Stimulated activated memory B cell treated with anti-CD40 and anti-IgM and Interleukin-4, amounts not matched to agents 10 μg/mL and 1 μg/mL and 100 μg/mL, for 72 hours (primary cell): ENCODE measurements at regions not wholly inside any gene's neighbourhood (a gene's known extent, or its start where the extent isn't known, plus 50 kb on each side); places are given as distances from the start of the nearest gene placed in this dataset.

Source experiments
- ATAC-seq: fragments of 150-1000 bp; cut with Tn5 transposase; 2 replicates; pipeline ENCODE4 v1.10.0; 2021
- H3K27ac Mint-ChIP-seq: one replicate; pipeline ENCODE4 v1.8.0; 2022; ENCODE audit warnings: mild to moderate bottlenecking, mixed read lengths
- H3K27me3 Mint-ChIP-seq: one replicate; pipeline ENCODE4 v1.8.0; 2022; ENCODE audit warnings: mixed read lengths
- H3K36me3 Mint-ChIP-seq: one replicate; pipeline ENCODE4 v1.8.0; 2022; ENCODE audit warnings: mixed read lengths
- H3K4me1 Mint-ChIP-seq: one replicate; pipeline ENCODE4 v1.8.0; 2022; ENCODE audit warnings: mixed read lengths
- H3K4me3 Mint-ChIP-seq: one replicate; pipeline ENCODE4 v1.8.0; 2022; ENCODE audit warnings: mild to moderate bottlenecking, moderate library complexity, mixed read lengths
- H3K9me3 Mint-ChIP-seq: one replicate; pipeline ENCODE4 v1.8.0; 2022; ENCODE audit warnings: mixed read lengths

- no peak overlapping the region for H3K27ac Mint-ChIP-seq
- ATAC-seq = no peak
- H3K4me1 Mint-ChIP-seq = no peaks in the 10 kb centered on the region
- H3K4me3 Mint-ChIP-seq = no peak overlapping the region
- peaks cover 7% of the 10 kb centered on the region for H3K9me3 Mint-ChIP-seq
- peaks cover 68% of the 10 kb centered on the region for H3K27me3 Mint-ChIP-seq
- H3K36me3 Mint-ChIP-seq = no peaks in the 10 kb centered on the region
These were observed 72.5 kb downstream of the ADRA2C start for GRCh38 chr4:3838437-3839380.

DNA sequence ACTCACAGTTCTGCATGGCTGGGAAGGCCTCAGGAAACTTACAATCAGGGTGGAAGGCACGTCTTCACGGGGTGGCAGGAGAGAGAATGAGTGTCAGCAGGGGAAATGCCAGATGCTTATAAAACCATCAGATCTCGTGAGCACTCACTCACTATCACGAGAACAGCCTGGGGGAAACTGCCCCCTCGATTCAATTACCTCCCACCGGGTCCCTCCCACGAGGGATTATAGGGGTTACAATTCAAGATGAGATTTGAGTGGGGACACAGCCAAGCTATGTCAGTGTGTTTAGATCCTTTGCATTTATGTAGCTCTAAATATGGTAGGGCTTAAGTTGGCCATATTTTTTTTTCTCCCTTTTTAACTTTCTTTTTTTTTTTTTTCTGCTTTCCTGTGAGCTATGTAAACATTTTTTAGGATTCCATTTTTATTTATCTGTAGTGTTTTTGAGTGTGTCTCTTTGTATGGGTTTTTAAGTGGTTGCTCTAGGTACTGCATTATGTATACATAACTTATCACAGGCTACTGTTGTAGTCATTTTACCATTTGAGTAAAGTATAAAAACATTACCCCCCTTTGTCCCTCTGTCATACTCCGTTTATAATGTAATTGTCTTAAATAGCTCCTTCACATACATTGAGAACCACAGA lies 79.0 kb downstream of the ADRA2C start:
- Mint-ChIP-seq H3K27ac (no peak overlapping the region), H3K27me3 (peaks cover 15% of the 10 kb centered on the region), H3K36me3 (no peaks in the 10 kb centered on the region), H3K9me3 (peaks cover 5% of the 10 kb centered on the region), H3K4me1 (no peaks in the 10 kb centered on the region), H3K4me3 (no peak overlapping the region)
- no peak for ATAC-seq

GRCh38 chr4:3845744-3846429 lies 79.7 kb downstream of the ADRA2C start:
- no peak overlapping the region for H3K27ac Mint-ChIP-seq
- no peaks in the 10 kb centered on the region for H3K36me3 Mint-ChIP-seq
- H3K9me3 Mint-ChIP-seq = peaks cover 10% of the 10 kb centered on the region
- no peaks in the 10 kb centered on the region for H3K4me1 Mint-ChIP-seq
- H3K4me3 Mint-ChIP-seq = no peak overlapping the region
- H3K27me3 Mint-ChIP-seq = peaks cover 20% of the 10 kb centered on the region
- ATAC-seq = no peak

DNA sequence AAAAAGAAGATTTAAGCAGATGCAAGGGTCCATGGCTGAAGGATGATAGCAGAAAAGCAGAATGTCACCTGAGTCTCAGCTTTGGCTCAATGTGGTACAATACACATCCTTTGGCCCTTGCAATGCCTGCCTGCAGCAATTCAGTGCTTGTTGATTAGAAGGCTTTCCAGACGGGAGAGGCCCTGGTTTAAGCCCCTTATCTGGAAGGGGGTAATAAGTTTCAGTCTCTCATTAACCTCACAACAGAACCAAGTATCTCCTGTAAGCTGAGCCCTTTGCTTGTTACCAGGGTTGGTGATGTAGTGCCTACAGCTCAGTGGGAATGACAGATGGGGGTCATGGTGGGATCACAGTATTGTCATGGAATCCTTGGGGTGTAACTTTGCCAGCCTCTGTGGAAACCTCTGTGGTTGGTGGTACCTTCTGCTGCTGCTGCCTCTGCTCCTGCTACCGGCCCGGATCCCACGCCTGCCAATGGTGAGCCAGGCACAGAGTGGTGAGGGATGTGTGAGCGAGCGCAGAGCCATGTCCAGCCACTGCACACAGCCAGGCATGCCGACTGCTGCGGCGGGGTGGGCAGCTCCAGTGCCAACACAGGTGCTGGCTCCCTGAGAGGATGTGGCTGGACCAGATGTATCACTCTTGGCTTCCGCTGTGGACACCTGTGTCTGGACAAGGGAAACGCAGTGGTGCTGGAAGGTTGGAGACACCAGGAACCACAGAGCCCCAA lies 81.2 kb downstream of the ADRA2C start:
- Mint-ChIP-seq H3K9me3 (peaks cover 10% of the 10 kb centered on the region), H3K27ac (no peak overlapping the region), H3K4me3 (no peak overlapping the region), H3K36me3 (no peaks in the 10 kb centered on the region), H3K4me1 (no peaks in the 10 kb centered on the region), H3K27me3 (peaks cover 16% of the 10 kb centered on the region)
- ATAC-seq = no peak

DNA sequence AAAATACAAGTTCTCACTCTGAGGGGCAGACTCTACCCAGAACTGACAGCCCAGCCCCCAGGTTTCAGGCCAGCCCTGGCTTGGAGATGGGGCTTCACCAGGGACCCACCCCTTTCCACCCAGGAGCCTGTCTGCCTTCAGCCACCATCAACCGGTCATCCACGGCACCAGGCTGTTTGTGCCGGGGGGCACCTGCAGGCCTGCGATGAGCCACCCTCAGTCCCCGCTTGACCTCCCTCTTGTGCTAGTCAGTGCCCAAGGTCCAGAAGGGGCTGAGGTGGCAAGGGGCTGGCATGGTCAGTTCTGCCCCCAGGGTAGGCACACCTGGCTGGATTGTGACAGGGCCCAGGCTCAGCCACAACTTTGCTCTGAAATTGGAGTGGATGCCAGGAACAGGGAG lies 82.1 kb downstream of the ADRA2C start:
- no peak for ATAC-seq
- Mint-ChIP-seq H3K27ac (no peak overlapping the region), H3K9me3 (peaks cover 10% of the 10 kb centered on the region), H3K27me3 (peaks cover 25% of the 10 kb centered on the region), H3K36me3 (no peaks in the 10 kb centered on the region), H3K4me3 (no peak overlapping the region), H3K4me1 (no peaks in the 10 kb centered on the region)

DNA sequence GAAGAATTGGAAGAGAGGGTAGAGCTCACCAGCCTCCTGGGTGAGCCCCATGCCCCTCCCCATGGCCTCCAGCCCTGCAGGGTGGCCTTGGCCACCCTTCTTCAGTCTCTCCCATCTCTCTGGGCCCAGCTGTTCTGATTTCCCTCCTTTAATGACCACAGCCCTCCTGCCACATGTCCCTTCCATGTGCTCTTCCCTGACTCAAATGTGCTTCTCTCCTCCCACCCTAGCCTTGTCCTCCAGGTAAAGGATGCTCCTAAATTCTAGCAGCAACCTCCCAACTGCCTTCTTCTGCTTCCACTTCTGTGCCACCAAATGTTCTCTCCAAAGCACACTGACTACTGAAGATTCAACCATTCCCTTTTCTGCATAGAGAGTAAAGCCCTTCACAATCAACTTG lies 83.0 kb downstream of the ADRA2C start:
- H3K27me3 Mint-ChIP-seq = peaks cover 32% of the 10 kb centered on the region
- H3K4me3 Mint-ChIP-seq = no peak overlapping the region
- H3K4me1 Mint-ChIP-seq = no peaks in the 10 kb centered on the region
- no peak for ATAC-seq
- H3K36me3 Mint-ChIP-seq = no peaks in the 10 kb centered on the region
- H3K27ac Mint-ChIP-seq = no peak overlapping the region
- peaks cover 10% of the 10 kb centered on the region for H3K9me3 Mint-ChIP-seq

GRCh38 chr4:3850128-3850527 lies 83.9 kb downstream of the ADRA2C start:
- H3K36me3 Mint-ChIP-seq = no peaks in the 10 kb centered on the region
- no peak overlapping the region for H3K27ac Mint-ChIP-seq
- peaks cover 10% of the 10 kb centered on the region for H3K9me3 Mint-ChIP-seq
- peaks cover 42% of the 10 kb centered on the region for H3K27me3 Mint-ChIP-seq
- H3K4me1 Mint-ChIP-seq = no peaks in the 10 kb centered on the region
- ATAC-seq = no peak
- no peak overlapping the region for H3K4me3 Mint-ChIP-seq

DNA sequence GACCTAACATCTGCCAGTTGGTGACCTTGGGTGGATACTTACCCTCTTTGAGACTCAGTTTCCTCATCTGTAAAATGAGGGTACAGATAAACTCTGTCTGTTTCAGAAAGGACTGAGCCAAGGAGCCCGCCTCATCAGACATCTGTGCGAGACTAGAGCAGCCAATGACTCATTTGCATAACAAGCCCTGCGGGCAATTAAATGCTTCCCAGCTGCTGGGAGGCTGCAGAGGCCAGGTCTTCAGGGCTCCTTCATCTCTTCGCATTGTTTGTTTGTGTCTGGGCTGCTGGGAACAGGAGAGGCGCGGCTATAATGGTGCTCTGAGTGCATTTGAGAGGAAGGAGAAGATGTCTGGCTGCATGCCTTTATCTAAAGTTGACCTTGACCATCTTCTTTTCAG lies 85.0 kb downstream of the ADRA2C start:
- ATAC-seq = no peak
- no peaks in the 10 kb centered on the region for H3K4me1 Mint-ChIP-seq
- H3K9me3 Mint-ChIP-seq = peaks cover 10% of the 10 kb centered on the region
- H3K4me3 Mint-ChIP-seq = no peak overlapping the region
- no peaks in the 10 kb centered on the region for H3K36me3 Mint-ChIP-seq
- H3K27me3 Mint-ChIP-seq = peaks cover 51% of the 10 kb centered on the region
- no peak overlapping the region for H3K27ac Mint-ChIP-seq

DNA sequence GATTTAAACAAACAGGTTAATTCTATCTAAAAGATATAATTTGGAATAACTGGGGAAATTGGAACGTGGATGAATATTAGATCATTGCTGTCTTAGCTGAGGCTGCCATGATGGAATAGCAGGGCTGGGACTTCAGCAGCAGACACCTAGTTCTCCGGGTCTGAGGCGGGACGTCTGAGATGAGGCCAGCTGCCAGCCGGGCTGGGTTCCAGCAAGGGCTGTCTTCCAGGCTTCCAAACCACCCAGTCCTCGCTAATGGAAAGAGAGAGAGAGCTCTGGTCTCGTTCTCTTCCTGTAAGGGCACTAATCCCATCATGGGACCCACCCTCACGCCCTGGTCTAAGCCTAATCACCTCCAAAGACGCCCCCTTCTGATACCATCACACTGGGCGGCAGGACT lies 85.7 kb downstream of the ADRA2C start:
- Mint-ChIP-seq H3K9me3 (peaks cover 10% of the 10 kb centered on the region), H3K27ac (no peak overlapping the region), H3K36me3 (no peaks in the 10 kb centered on the region), H3K4me3 (no peak overlapping the region), H3K4me1 (no peaks in the 10 kb centered on the region), H3K27me3 (peaks cover 57% of the 10 kb centered on the region)
- ATAC-seq = no peak

GRCh38 chr4:3852309-3852708 lies 86.1 kb downstream of the ADRA2C start:
- Mint-ChIP-seq H3K9me3 (peaks cover 10% of the 10 kb centered on the region), H3K4me3 (no peak overlapping the region), H3K27ac (no peak overlapping the region), H3K36me3 (no peaks in the 10 kb centered on the region), H3K4me1 (no peaks in the 10 kb centered on the region), H3K27me3 (peaks cover 58% of the 10 kb centered on the region)
- ATAC-seq = no peak

- Mint-ChIP-seq H3K27ac (no peak overlapping the region), H3K4me1 (no peaks in the 10 kb centered on the region), H3K4me3 (no peak overlapping the region), H3K36me3 (no peaks in the 10 kb centered on the region), H3K9me3 (peaks cover 10% of the 10 kb centered on the region), H3K27me3 (peaks cover 58% of the 10 kb centered on the region)
- ATAC-seq = no peak
These were observed 86.5 kb downstream of the ADRA2C start for GRCh38 chr4:3852711-3853110.

DNA sequence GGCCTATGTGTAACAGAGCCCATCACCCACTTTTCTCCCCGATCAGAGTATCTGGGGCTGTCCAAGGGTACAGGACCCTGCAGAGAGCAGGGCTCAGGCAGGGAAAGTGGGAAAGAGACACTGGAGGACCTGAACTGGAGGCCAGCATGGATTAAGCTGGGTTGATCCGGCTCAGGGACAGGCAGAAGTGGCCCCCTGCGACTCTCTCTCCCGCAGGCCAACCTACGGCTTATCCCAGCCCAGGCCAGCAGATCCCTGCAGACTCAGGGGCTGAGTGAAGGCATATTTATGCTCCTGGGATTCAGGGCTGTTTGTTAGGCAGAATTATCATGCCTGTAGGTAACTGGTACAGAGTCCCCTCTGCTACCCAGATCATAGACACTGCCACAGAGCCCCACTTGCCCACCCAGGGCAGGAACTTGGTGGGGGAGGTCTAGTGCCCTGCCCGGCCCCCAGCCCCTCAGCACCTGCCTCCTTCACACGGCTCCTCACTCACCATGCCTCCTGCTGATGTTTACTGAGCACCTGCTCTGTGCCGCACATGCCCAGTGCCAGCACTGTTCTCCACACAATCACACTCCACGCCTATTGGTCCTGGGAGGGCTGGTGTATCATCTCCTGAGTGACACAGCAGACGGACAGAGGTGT lies 87.3 kb downstream of the ADRA2C start:
- H3K27ac Mint-ChIP-seq = no peak overlapping the region

DNA sequence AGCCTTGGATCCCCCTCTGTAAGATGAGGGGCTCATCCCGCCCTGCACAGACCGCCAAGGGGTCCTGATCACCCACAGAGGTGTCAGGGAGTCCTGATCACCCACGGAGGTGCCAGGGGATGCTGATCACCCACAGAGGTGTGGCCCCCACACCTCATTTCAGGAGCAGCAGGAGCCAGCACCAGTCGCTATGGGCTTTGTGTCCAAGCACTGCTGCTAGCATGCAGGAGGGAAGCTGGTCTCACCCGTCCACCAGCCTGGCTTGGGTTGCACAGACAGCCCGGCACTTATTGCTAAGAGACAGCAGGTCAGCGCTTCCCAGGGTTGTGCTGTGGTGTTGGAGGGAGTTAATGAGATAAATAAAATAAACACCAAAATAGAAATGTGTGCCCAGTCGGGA lies 88.5 kb downstream of the ADRA2C start:
- H3K9me3 Mint-ChIP-seq = peaks cover 8% of the 10 kb centered on the region
- H3K4me1 Mint-ChIP-seq = no peaks in the 10 kb centered on the region

More for the DNA sequence above, 87.3 kb downstream of the ADRA2C start:
- H3K27me3 Mint-ChIP-seq = peaks cover 58% of the 10 kb centered on the region
- H3K36me3 Mint-ChIP-seq = no peaks in the 10 kb centered on the region
- ATAC-seq = no peak
- H3K4me1 Mint-ChIP-seq = no peaks in the 10 kb centered on the region
- no peak overlapping the region for H3K4me3 Mint-ChIP-seq
- H3K9me3 Mint-ChIP-seq = peaks cover 10% of the 10 kb centered on the region

GRCh38 chr4:3855646-3856045 lies 89.5 kb downstream of the ADRA2C start:
- no peak overlapping the region for H3K4me3 Mint-ChIP-seq
- peaks cover 61% of the 10 kb centered on the region for H3K27me3 Mint-ChIP-seq
- no peak overlapping the region for H3K27ac Mint-ChIP-seq
- peaks cover 1% of the 10 kb centered on the region for H3K9me3 Mint-ChIP-seq
- no peak for ATAC-seq
- H3K36me3 Mint-ChIP-seq = no peaks in the 10 kb centered on the region
- H3K4me1 Mint-ChIP-seq = no peaks in the 10 kb centered on the region

More for the DNA sequence above, 88.5 kb downstream of the ADRA2C start:
- H3K27me3 Mint-ChIP-seq = peaks cover 58% of the 10 kb centered on the region
- H3K36me3 Mint-ChIP-seq = no peaks in the 10 kb centered on the region
- no peak for ATAC-seq
- no peak overlapping the region for H3K4me3 Mint-ChIP-seq
- no peak overlapping the region for H3K27ac Mint-ChIP-seq
